ENCODE measurements at regions not wholly inside any gene's neighbourhood (a gene's known extent, or its start where the extent isn't known, plus 50 kb on each side); places are given as distances from the start of the nearest gene placed in this dataset.

GRCh38 chr15:58285212-58285920, 146.4 kb upstream of the LIPC start:
- ChIA-PET CTCF (interaction anchor here (0.5 to 1.1 kb wide), 3 partner anchors 9 to 303 kb away, joined by 3 read pairs; no protein-coding TSS in a partner anchor), POLR2A (no interaction called here)
- H3K4me3 ChIP-seq (ENCODE audit: low read depth, low read length) = no peak overlapping the region
- TF ChIP-seq CTCF (IDR thresholded peaks at IDR 0.05; ENCODE audit: insufficient read depth, low read length, missing control alignments) = no peak
- DNase-seq (ENCODE audit: low read depth, low spot score) = no peak

GRCh38 chr15:58285921-58286278, 145.9 kb upstream of the LIPC start:
- CTCF ChIA-PET = interaction anchor here (0.5 to 1.1 kb wide), 3 partner anchors 8 to 303 kb away, joined by 3 read pairs; no protein-coding TSS in a partner anchor
- DNase-seq (ENCODE audit: low read depth, low spot score) = no peak
- POLR2A ChIA-PET = no interaction called here

DNA sequence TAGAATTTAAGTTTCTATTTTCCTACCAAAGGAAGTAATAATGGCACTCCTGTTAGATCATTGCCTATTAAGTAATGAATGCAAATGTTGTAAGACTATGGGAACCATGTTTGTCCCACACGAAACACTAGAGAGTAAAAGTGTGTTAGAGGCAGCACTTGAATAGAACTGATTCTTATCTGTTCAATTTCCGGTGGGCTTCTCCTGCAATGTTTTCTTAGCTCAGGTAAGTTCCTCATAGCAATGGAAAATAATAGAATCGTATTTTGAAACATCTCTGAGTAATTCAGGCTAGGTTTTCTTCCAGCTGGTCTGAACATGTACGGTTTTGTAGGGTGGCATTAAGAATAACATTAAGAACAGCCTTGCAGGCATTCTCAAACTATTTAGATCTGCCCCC, 145.3 kb upstream of the LIPC start:
- TF ChIP-seq CTCF (IDR thresholded peaks at IDR 0.05; ENCODE audit: insufficient read depth, low read length, missing control alignments) = no peak
- CTCF ChIA-PET = no interaction called here
- POLR2A ChIA-PET = no interaction called here
- DNase-seq (ENCODE audit: low read depth, low spot score) = no peak
- no peak overlapping the region for H3K4me3 ChIP-seq (ENCODE audit: low read depth, low read length)

More at GRCh38 chr15:58285921-58286278, 145.9 kb upstream of the LIPC start:
- no peak for TF ChIP-seq CTCF (IDR thresholded peaks at IDR 0.05; ENCODE audit: insufficient read depth, low read length, missing control alignments)
- H3K4me3 ChIP-seq (ENCODE audit: low read depth, low read length) = no peak overlapping the region

- ChIA-PET POLR2A (no interaction called here), CTCF (no interaction called here)
These were observed 143.9 kb upstream of the LIPC start for GRCh38 chr15:58287891-58288290.

DNA sequence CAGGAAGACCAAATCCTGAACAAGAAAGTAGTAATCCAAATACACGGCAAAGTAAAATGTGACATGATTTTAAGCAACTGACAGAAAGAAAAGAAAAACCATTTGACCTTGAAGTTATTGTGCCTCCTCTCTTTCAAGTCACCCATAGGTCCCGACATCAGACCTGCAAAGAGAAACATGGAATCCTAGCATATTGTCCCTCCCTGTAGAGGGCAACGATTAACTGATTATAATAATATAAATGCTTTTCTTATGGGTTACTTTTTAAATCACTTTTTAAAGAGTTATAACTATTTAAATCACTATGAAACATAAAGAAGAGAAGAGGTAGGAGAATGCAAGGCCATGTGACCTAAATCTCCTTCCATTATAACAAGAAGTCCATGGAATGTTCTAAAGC, 143.2 kb upstream of the LIPC start:
- H3K4me3 ChIP-seq (ENCODE audit: low read depth, low read length) = no peak overlapping the region
- TF ChIP-seq CTCF (IDR thresholded peaks at IDR 0.05; ENCODE audit: insufficient read depth, low read length, missing control alignments) = no peak
- DNase-seq (ENCODE audit: low read depth, low spot score) = no peak
- ChIA-PET CTCF (no interaction called here), POLR2A (no interaction called here)

More at GRCh38 chr15:58287891-58288290, 143.9 kb upstream of the LIPC start:
- DNase-seq (ENCODE audit: low read depth, low spot score) = no peak
- TF ChIP-seq CTCF (IDR thresholded peaks at IDR 0.05; ENCODE audit: insufficient read depth, low read length, missing control alignments) = no peak
- no peak overlapping the region for H3K4me3 ChIP-seq (ENCODE audit: low read depth, low read length)

DNA sequence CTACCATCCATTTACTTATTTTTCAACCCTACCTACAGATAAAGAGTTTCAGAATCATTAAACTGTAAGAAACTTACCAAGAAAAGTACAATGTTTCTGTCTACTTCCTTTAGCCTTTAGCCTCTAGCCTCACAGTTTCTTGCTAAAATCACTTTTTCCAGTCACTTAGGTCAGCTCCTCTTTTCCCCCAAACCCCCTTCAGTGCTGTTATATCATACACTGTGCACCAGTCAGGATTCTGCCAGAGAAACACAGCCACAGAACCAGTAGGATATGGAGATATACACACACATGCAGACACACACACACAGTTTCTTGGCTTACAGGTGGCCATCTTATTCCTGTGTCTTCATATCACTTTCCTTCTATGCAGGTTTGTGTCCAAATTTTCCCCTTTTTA, 139.9 kb upstream of the LIPC start:
- ChIA-PET POLR2A (no interaction called here), CTCF (interaction anchor here (1.5 kb wide), 1 partner anchor 22 kb away, joined by 3 read pairs; no protein-coding TSS in a partner anchor)
- H3K4me3 ChIP-seq (ENCODE audit: low read depth, low read length) = no peak overlapping the region
- DNase-seq (ENCODE audit: low read depth, low spot score) = no peak
- no peak for TF ChIP-seq CTCF (IDR thresholded peaks at IDR 0.05; ENCODE audit: insufficient read depth, low read length, missing control alignments)

Data from AG04449 (cell line).